ENCODE measurements at regions not wholly inside any gene's neighbourhood (a gene's known extent, or its start where the extent isn't known, plus 50 kb on each side); places are given as distances from the start of the nearest gene placed in this dataset.

DNA sequence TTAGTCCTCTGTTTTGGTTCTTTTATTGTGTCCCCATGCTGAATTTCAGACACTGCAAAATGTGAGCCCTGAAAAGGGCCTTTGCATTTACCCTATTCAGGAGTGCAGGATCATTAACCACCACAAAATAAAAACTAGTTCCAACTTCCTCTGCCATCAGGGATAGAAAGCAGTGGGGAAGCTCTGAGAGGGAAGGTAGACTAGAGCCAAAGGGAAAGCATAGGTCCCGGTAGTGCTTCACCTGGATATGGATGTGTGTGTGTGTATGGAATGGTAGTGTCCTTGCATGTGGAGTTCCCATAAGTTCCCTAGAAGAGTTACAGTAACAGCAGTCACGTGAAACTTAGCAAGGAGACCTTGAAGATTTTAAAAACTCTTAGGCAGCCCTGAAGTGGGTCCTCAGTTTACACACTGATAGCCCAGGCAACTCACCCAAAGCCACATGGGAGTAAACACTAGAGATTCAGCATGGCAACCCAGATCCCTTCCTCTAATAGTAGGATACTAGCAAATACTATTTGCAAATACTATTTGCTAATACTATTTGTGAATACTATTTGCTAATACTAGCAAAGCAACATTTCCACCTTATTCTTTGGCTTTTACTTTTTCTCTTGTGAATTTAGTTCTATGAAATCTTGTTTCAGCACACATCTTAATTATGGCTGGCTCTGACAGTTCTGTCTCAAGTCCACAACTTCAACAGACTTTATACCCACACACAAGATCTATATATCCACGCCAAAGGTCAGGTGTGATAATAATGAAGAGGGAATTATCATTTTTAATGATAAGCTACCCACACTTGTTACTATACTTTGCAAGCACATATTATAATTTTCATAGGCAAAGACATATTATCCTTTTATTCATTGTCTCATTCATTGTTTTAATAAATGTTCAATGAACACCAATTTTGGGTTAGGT is 70.4 kb upstream of the IFNE start:
- DNase-seq (ENCODE audit: low read depth in 6 of 9, low spot score in 9 of 9): no peak
- no peak overlapping the region for H3K4me3 ChIP-seq (ENCODE audit: low read length in 2 of 2)
- H3K27me3 ChIP-seq (ENCODE audit: control insufficient read depth in 2 of 2, insufficient read depth in 1 of 2, low read length in 1 of 2): peaks cover 4 to 19% of the 10 kb centered on the region in 2 donors
- WGBS: 95% methylated on average over 3 of the region's 3 CpGs
- H3K27ac ChIP-seq (ENCODE audit: low read depth in 1 of 2, low read length in 1 of 2): no peak overlapping the region
- no peaks in the 10 kb centered on the region for H3K9me3 ChIP-seq (ENCODE audit: control insufficient read depth in 2 of 2, insufficient read depth in 1 of 2, low read length in 1 of 2)
- no peaks in the 10 kb centered on the region for H3K4me1 ChIP-seq (ENCODE audit: control insufficient read depth in 2 of 2, insufficient read depth in 2 of 2, low read length in 2 of 2)
- H3K36me3 ChIP-seq (ENCODE audit: control insufficient read depth in 2 of 2, insufficient read depth in 2 of 2, low read length in 1 of 2): no peaks in the 10 kb centered on the region

DNA sequence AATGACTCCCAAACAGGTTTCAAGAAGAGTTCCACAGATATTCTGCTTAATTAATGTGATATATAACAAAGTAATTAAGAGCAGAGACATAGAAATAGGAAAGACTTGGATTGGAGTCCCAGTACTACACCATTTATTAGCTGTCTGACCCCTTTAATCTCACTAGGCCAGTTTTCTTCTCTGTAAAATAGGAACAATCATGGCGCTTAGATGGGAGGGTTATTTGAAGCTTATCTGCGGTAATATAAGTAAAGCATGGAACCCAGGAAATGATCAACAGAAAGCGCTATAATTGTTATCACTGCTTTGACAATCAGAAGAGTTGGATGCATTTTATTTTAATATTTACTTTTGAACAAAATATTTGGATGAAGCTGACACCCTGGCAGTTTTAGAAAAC is 71.3 kb upstream of the IFNE start:
- Histone ChIP-seq H3K4me1 (ENCODE audit: control insufficient read depth in 2 of 2, insufficient read depth in 2 of 2, low read length in 2 of 2) (no peaks in the 10 kb centered on the region), H3K9me3 (ENCODE audit: control insufficient read depth in 2 of 2, insufficient read depth in 1 of 2, low read length in 1 of 2) (no peaks in the 10 kb centered on the region), H3K36me3 (ENCODE audit: control insufficient read depth in 2 of 2, insufficient read depth in 2 of 2, low read length in 1 of 2) (no peaks in the 10 kb centered on the region), H3K4me3 (ENCODE audit: low read length in 2 of 2) (no peak overlapping the region), H3K27me3 (ENCODE audit: control insufficient read depth in 2 of 2, insufficient read depth in 1 of 2, low read length in 1 of 2) (peaks cover 5 to 29% of the 10 kb centered on the region in 2 donors), H3K27ac (ENCODE audit: low read depth in 1 of 2, low read length in 1 of 2) (no peak overlapping the region)
- WGBS: over 99% methylated on average over 3 of the region's 3 CpGs
- DNase-seq (ENCODE audit: low read depth in 6 of 9, low spot score in 9 of 9): no peak

DNA sequence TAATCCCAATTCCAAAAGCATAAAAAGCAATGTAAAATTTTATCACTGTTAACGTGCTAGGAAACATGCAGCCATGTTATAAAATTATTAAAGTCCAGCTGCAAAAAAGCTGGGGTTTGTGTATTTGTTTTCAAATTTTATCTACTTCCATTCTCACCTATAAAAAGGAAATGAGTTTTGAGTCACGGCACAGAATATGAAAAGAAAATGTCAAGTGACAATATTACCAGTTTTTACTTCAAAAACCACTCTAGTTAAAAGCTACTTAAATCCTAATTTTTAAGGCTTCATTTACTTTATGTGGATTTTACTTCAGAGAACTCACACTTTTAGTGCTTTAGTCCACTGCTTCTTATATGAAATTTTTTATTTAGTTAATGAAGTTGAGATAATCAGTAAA is 72.7 kb upstream of the IFNE start:
- H3K4me3 ChIP-seq (ENCODE audit: low read length in 2 of 2): no peak overlapping the region
- peaks cover 18 to 42% of the 10 kb centered on the region in 2 donors for H3K27me3 ChIP-seq (ENCODE audit: control insufficient read depth in 2 of 2, insufficient read depth in 1 of 2, low read length in 1 of 2)
- WGBS: 84% methylated on average over 2 of the region's 2 CpGs

DNA sequence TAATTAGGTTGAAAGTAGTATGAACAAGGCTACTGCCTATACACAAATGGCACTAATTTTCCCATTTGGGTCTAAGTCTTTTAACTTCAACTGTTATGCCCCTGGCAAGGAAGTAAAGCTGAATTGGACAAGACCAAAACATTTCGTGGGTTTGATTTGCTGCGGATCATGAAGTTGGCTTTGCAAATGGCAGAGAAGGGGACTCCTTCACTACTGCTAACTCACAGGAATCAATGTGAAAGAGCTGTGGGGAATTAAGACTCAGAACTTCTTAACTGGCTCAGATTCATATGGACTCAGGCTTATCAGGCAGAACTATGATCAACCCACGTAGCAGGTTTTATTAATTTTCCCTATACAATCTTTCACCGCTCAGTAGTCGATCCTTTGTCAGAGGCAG is 73.8 kb upstream of the IFNE start:
- 97% methylated on average over 5 of the region's 5 CpGs for whole genome bisulfite sequencing
- no peak overlapping the region for H3K4me3 ChIP-seq (ENCODE audit: low read length in 2 of 2)
- peaks cover 0 to 3% of the 10 kb centered on the region in 2 donors for H3K9me3 ChIP-seq (ENCODE audit: control insufficient read depth in 2 of 2, insufficient read depth in 1 of 2, low read length in 1 of 2)
- peaks cover 8 to 9% of the 10 kb centered on the region in 2 donors for H3K4me1 ChIP-seq (ENCODE audit: control insufficient read depth in 2 of 2, insufficient read depth in 2 of 2, low read length in 2 of 2)
- peaks cover 28 to 53% of the 10 kb centered on the region in 2 donors for H3K27me3 ChIP-seq (ENCODE audit: control insufficient read depth in 2 of 2, insufficient read depth in 1 of 2, low read length in 1 of 2)
- no peaks in the 10 kb centered on the region for H3K36me3 ChIP-seq (ENCODE audit: control insufficient read depth in 2 of 2, insufficient read depth in 2 of 2, low read length in 1 of 2)
- no peak for DNase-seq (ENCODE audit: low read depth in 6 of 9, low spot score in 9 of 9)
- no peak overlapping the region for H3K27ac ChIP-seq (ENCODE audit: low read depth in 1 of 2, low read length in 1 of 2)

More for the DNA sequence above, 72.7 kb upstream of the IFNE start:
- Histone ChIP-seq H3K27ac (ENCODE audit: low read depth in 1 of 2, low read length in 1 of 2) (no peak overlapping the region), H3K36me3 (ENCODE audit: control insufficient read depth in 2 of 2, insufficient read depth in 2 of 2, low read length in 1 of 2) (no peaks in the 10 kb centered on the region), H3K4me1 (ENCODE audit: control insufficient read depth in 2 of 2, insufficient read depth in 2 of 2, low read length in 2 of 2) (peaks cover 5 to 8% of the 10 kb centered on the region in 2 donors), H3K9me3 (ENCODE audit: control insufficient read depth in 2 of 2, insufficient read depth in 1 of 2, low read length in 1 of 2) (no peaks in the 10 kb centered on the region)
- no peak for DNase-seq (ENCODE audit: low read depth in 6 of 9, low spot score in 9 of 9)

DNA sequence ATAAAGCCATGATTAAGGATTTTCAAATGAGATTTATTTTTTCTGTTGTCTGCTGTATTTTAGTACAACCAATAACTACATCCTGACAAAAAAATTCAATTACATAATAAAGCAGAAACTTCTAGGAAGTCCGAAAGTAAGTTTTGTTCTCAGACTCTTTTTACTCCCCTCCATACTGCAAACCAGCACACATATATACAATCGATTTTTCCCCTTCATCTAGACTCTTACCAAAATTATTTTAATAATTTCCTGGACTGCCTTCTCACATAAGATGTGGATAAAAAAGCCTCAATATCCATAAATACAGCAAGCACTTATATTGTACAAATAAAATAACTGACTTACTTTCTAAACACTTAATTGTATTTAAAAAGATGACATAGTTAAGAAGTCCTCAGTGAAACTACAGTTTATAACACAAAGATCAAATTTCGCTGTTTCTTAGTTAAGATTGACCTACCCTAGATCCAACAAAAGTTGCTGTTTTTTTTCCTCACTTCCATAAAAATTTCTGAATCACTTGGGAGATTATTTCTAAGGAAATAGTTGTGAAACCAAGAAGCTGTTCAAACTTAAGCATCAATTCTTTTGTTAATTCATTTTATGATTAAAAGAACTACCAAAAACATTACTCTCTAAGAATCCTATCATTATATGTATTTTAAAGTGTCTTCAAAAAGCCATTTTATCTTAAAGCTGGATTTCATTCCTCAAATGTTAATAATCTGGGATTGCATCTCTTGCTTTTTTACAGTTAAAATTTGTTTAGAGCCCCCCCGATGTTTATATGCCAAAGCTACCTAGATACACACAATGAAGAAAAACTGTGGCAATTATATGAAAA is 74.7 kb upstream of the IFNE start:
- peaks cover 0 to 3% of the 10 kb centered on the region in 2 donors for H3K9me3 ChIP-seq (ENCODE audit: control insufficient read depth in 2 of 2, insufficient read depth in 1 of 2, low read length in 1 of 2)
- no peak overlapping the region for H3K4me3 ChIP-seq (ENCODE audit: low read length in 2 of 2)
- H3K27ac ChIP-seq (ENCODE audit: low read depth in 1 of 2, low read length in 1 of 2): no peak overlapping the region
- peaks cover 8 to 9% of the 10 kb centered on the region in 2 donors for H3K4me1 ChIP-seq (ENCODE audit: control insufficient read depth in 2 of 2, insufficient read depth in 2 of 2, low read length in 2 of 2)
- no peak for DNase-seq (ENCODE audit: low read depth in 6 of 9, low spot score in 9 of 9)
- no peaks in the 10 kb centered on the region for H3K36me3 ChIP-seq (ENCODE audit: control insufficient read depth in 2 of 2, insufficient read depth in 2 of 2, low read length in 1 of 2)
- peaks cover 29 to 59% of the 10 kb centered on the region in 2 donors for H3K27me3 ChIP-seq (ENCODE audit: control insufficient read depth in 2 of 2, insufficient read depth in 1 of 2, low read length in 1 of 2)
- 94% methylated on average over 4 of the region's 4 CpGs for WGBS

DNA sequence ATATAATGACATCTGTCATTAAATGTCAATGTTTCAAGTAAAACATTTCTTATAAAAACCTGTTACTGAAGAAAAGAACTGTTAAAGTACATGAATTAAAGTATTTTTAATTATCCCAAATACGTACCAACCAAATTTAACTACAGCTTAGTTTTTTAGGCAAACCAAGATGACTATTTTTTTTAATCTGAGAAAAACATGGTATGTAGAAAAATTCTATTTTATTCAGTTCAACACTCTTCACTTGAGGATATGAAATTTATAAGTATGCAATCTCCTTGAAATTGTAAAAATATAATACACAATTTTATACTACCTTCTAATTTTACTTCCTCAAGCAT is 75.3 kb upstream of the IFNE start:
- no peak overlapping the region for H3K4me3 ChIP-seq (ENCODE audit: low read length in 2 of 2)
- WGBS: 99% methylated on average over 1 of the region's 1 CpG
- no peaks in the 10 kb centered on the region for H3K36me3 ChIP-seq (ENCODE audit: control insufficient read depth in 2 of 2, insufficient read depth in 2 of 2, low read length in 1 of 2)
- DNase-seq (ENCODE audit: low read depth in 6 of 9, low spot score in 9 of 9): no peak
- peaks cover 0 to 3% of the 10 kb centered on the region in 2 donors for H3K9me3 ChIP-seq (ENCODE audit: control insufficient read depth in 2 of 2, insufficient read depth in 1 of 2, low read length in 1 of 2)
- no peak overlapping the region for H3K27ac ChIP-seq (ENCODE audit: low read depth in 1 of 2, low read length in 1 of 2)
- H3K4me1 ChIP-seq (ENCODE audit: control insufficient read depth in 2 of 2, insufficient read depth in 2 of 2, low read length in 2 of 2): peaks cover 8 to 9% of the 10 kb centered on the region in 2 donors
- peaks cover 30 to 61% of the 10 kb centered on the region in 2 donors for H3K27me3 ChIP-seq (ENCODE audit: control insufficient read depth in 2 of 2, insufficient read depth in 1 of 2, low read length in 1 of 2)

DNA sequence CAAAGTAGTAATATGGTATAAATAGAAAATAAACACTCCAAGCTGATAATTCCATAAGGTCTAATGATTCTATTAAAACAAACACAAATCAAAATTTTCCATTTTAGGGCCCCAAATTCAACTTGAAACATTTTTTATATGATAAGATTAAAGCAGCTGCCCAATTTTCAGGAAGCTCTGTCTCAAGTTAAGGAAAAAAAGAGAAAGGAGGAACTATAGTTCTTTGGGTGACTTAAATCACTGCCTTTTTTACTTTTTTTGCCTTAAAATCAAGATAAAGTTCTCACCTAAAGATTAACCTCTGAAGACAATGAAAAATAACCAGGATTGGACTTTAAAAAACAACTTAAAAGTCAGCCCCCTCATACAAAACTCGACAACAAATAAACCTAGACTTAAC is 76.0 kb upstream of the IFNE start:
- no peaks in the 10 kb centered on the region for H3K36me3 ChIP-seq (ENCODE audit: control insufficient read depth in 2 of 2, insufficient read depth in 2 of 2, low read length in 1 of 2)
- 38% methylated on average over 1 of the region's 1 CpG for WGBS
- no peak overlapping the region for H3K4me3 ChIP-seq (ENCODE audit: low read length in 2 of 2)
- H3K9me3 ChIP-seq (ENCODE audit: control insufficient read depth in 2 of 2, insufficient read depth in 1 of 2, low read length in 1 of 2): peaks cover 0 to 3% of the 10 kb centered on the region in 2 donors
- H3K4me1 ChIP-seq (ENCODE audit: control insufficient read depth in 2 of 2, insufficient read depth in 2 of 2, low read length in 2 of 2): peaks cover 8 to 9% of the 10 kb centered on the region in 2 donors
- peaks cover 30 to 61% of the 10 kb centered on the region in 2 donors for H3K27me3 ChIP-seq (ENCODE audit: control insufficient read depth in 2 of 2, insufficient read depth in 1 of 2, low read length in 1 of 2)
- no peak overlapping the region for H3K27ac ChIP-seq (ENCODE audit: low read depth in 1 of 2, low read length in 1 of 2)
- no peak for DNase-seq (ENCODE audit: low read depth in 6 of 9, low spot score in 9 of 9)

DNA sequence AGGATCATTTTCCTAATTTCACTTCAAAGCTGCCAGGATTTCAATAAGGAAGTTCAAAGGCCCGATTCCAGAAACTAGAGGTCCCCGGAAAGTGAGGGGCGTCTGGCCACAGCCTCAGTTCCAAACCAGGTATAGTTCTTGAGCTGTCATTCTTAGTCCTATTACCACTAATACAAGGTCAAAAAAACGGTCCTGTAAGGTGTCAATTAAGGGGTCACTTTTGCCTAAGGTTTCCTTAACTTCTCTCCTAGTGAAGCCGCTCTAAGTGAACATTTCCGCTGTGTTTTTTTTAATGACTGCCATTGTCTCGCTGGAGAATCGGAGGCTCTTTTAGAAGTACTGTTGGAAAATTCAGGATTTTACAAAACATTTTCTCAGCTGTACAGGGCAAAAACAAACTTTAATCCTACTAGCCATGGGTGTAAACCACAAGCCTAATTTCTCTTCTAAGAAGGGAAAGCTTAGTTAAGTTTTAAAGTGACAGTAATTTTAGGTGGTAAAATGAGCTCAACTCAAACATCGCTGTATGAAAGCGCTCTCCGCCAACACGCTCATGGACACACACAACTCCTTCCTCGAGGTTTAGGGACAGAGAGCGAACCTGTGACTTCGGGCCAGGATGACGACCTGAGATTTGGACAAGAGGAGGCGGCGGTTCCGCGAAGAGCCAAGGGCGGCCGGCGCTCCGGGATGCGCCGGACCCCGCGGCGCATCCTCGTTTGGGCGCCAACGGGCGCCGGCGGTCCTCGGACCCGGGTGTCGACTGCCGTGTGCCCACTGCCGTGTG is 76.7 kb upstream of the IFNE start:
- Histone ChIP-seq H3K4me3 (ENCODE audit: low read length in 2 of 2) (peak overlapping the region; percentile 36 to 55), H3K27me3 (ENCODE audit: control insufficient read depth in 2 of 2, insufficient read depth in 1 of 2, low read length in 1 of 2) (peaks cover 30 to 61% of the 10 kb centered on the region in 2 donors), H3K36me3 (ENCODE audit: control insufficient read depth in 2 of 2, insufficient read depth in 2 of 2, low read length in 1 of 2) (no peaks in the 10 kb centered on the region), H3K9me3 (ENCODE audit: control insufficient read depth in 2 of 2, insufficient read depth in 1 of 2, low read length in 1 of 2) (peaks cover 0 to 3% of the 10 kb centered on the region in 2 donors), H3K4me1 (ENCODE audit: control insufficient read depth in 2 of 2, insufficient read depth in 2 of 2, low read length in 2 of 2) (peaks cover 8 to 9% of the 10 kb centered on the region in 2 donors), H3K27ac (ENCODE audit: low read depth in 1 of 2, low read length in 1 of 2) (no peak overlapping the region)
- 5% methylated on average over 40 of the region's 40 CpGs for WGBS
- DNase-seq (ENCODE audit: low read depth in 6 of 9, low spot score in 9 of 9): peak in 2 of 9 donors; percentile 5 to 37

Measured in thymus (tissue), 11 donors.